SK-N-SH treated with all-trans-retinoic acid at 6 μM for 48 hours (cell line): ENCODE measurements at regions not wholly inside any gene's neighbourhood (a gene's known extent, or its start where the extent isn't known, plus 50 kb on each side); places are given as distances from the start of the nearest gene placed in this dataset.

Source experiments
- ATAC-seq: fragments of 200-7000 bp; cut with Tn5 transposase; 3 replicates; pipeline ENCODE4 v1.9.1; 2020; ENCODE audit warnings: mild to moderate bottlenecking, moderate library complexity
- BACH2 ChIP-seq: fragments of 250-450 bp; sonication (Bioruptor Pico); IDR thresholded peaks from 2 replicates; pipeline ENCODE4 v1.9.0; 2021; ENCODE audit warnings: mild to moderate bottlenecking, borderline replicate concordance
- CSDC2 ChIP-seq: fragments of 250-450 bp; sonication (Bioruptor Pico); IDR thresholded peaks from 2 replicates; pipeline ENCODE4 v1.5.0; 2020; ENCODE audit warnings: mild to moderate bottlenecking, moderate library complexity
- ESRRG ChIP-seq: fragments of 250-450 bp; sonication (Bioruptor Pico); IDR thresholded peaks from 2 replicates; pipeline ENCODE4 v1.6.1; 2021; ENCODE audit warnings: mild to moderate bottlenecking
- GLIS3 ChIP-seq: fragments of 250-450 bp; sonication (Bioruptor Pico); IDR thresholded peaks from 2 replicates; pipeline ENCODE4 v1.5.0; 2020; ENCODE audit warnings: mild to moderate bottlenecking, moderate library complexity
- ISL1 ChIP-seq: fragments of 250-450 bp; sonication (Bioruptor Pico); IDR thresholded peaks from 2 replicates; pipeline ENCODE4 v2.1.2; 2022; ENCODE audit warnings: mild to moderate bottlenecking, moderate library complexity
- OSR1 ChIP-seq: fragments of 250-450 bp; sonication (Bioruptor Pico); IDR thresholded peaks from 2 replicates; pipeline ENCODE4 v1.8.0; 2022; ENCODE audit warnings: moderate library complexity, mild to moderate bottlenecking, inconsistent platforms
- PPARA ChIP-seq: fragments of 250-450 bp; sonication (Bioruptor Pico); IDR thresholded peaks from 2 replicates; pipeline ENCODE4 v1.5.0; 2020; ENCODE audit warnings: mild to moderate bottlenecking, borderline replicate concordance
- RARB ChIP-seq: fragments of 250-450 bp; sonication (Bioruptor Pico); IDR thresholded peaks from 2 replicates; pipeline ENCODE4 v1.8.0; 2021; ENCODE audit warnings: mild to moderate bottlenecking, moderate library complexity
- SNAI2 ChIP-seq: fragments of 250-450 bp; sonication (Bioruptor Pico); IDR thresholded peaks from 2 replicates; pipeline ENCODE4 v1.5.0; 2020; ENCODE audit warnings: mild to moderate bottlenecking, moderate library complexity
- TCF4 ChIP-seq: fragments of 250-450 bp; sonication (Bioruptor Pico); IDR thresholded peaks from 2 replicates; pipeline ENCODE4 v1.8.0; 2021; ENCODE audit warnings: mild to moderate bottlenecking, moderate library complexity, borderline replicate concordance
- TOX ChIP-seq: fragments of 250-450 bp; sonication (Bioruptor Pico); IDR thresholded peaks from 2 replicates; pipeline ENCODE4 v1.8.0; 2021; ENCODE audit warnings: mild to moderate bottlenecking, moderate library complexity, borderline replicate concordance
- ZC3H10 ChIP-seq: fragments of 250-450 bp; sonication (Bioruptor Pico); IDR thresholded peaks from 2 replicates; pipeline ENCODE4 v1.5.1; 2021; ENCODE audit warnings: mild to moderate bottlenecking, moderate library complexity
- ZFP3 ChIP-seq: fragments of 250-450 bp; sonication (Bioruptor Pico); IDR thresholded peaks from 2 replicates; pipeline ENCODE4 v1.5.0; 2020; ENCODE audit warnings: mild to moderate bottlenecking, moderate library complexity
- ZFP30 ChIP-seq: fragments of 450-650 bp; formaldehyde crosslinking; IDR thresholded peaks from 2 replicates; pipeline ENCODE4 v1.5.0; 2022; ENCODE audit warnings: mild to moderate bottlenecking, moderate library complexity
- ZNF565 ChIP-seq: fragments of 450-650 bp; formaldehyde crosslinking; conservative IDR thresholded peaks from 2 replicates; pipeline ENCODE4 v1.5.0; 2020; ENCODE audit warnings: low read depth, mild to moderate bottlenecking, moderate library complexity
- ZNF70 ChIP-seq: fragments of 450-650 bp; formaldehyde crosslinking; IDR thresholded peaks from 2 replicates; pipeline ENCODE4 v1.5.0; 2020; ENCODE audit warnings: mild to moderate bottlenecking, moderate library complexity
- ZNF8 ChIP-seq: fragments of 450-650 bp; formaldehyde crosslinking; IDR thresholded peaks from 2 replicates; pipeline ENCODE4 v1.5.0; 2020; ENCODE audit warnings: mild to moderate bottlenecking, moderate library complexity
- TF ChIP-seq, protein P1 (sequence below): fragments of 250-450 bp; sonication (Bioruptor Pico); IDR thresholded peaks from 2 replicates; pipeline ENCODE4 v1.5.1; 2020; ENCODE audit warnings: low read depth, mild to moderate bottlenecking, moderate library complexity
- TF ChIP-seq, protein P2 (sequence below): fragments of 250-450 bp; sonication (Bioruptor Pico); IDR thresholded peaks from 2 replicates; pipeline ENCODE4 v1.5.1; 2021; ENCODE audit warnings: mild to moderate bottlenecking, moderate library complexity
- TF ChIP-seq, protein P3 (sequence below): fragments of 250-450 bp; sonication (Bioruptor Pico); IDR thresholded peaks from 2 replicates; pipeline ENCODE4 v1.8.0; 2021; ENCODE audit warnings: low read depth, mild to moderate bottlenecking, moderate library complexity, borderline replicate concordance
- TF ChIP-seq, protein P4 (sequence below): fragments of 250-450 bp; sonication (Bioruptor Pico); IDR thresholded peaks from 2 replicates; pipeline ENCODE4 v1.8.0; 2020; ENCODE audit warnings: mild to moderate bottlenecking, moderate library complexity, borderline replicate concordance

DNA sequence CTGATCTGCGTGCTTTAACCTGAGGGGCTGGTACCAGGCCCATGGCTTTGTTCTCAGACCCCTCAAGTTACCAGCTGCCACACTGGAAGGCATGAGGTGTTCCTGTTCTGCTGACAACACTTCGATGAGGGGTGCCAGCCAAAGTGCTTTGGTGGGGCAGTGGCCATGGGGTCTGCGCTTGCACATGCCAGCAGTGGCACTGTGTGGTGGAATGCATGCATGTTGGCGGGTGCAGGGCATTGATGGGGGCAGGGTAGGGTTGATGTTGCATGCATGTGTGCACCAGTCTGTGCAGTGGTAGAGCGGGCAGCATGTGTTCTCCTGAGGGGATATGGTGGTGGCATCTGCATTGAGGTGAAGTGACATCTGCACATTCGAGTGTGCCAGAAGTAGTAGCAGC, 497.0 kb downstream of the SQOR start:
- TF ChIP-seq CSDC2 (no peak), ZFP30 (no peak), ZNF8 (CRISPR knock-in tag) (no peak)
- TF ChIP-seq, protein P1, sequence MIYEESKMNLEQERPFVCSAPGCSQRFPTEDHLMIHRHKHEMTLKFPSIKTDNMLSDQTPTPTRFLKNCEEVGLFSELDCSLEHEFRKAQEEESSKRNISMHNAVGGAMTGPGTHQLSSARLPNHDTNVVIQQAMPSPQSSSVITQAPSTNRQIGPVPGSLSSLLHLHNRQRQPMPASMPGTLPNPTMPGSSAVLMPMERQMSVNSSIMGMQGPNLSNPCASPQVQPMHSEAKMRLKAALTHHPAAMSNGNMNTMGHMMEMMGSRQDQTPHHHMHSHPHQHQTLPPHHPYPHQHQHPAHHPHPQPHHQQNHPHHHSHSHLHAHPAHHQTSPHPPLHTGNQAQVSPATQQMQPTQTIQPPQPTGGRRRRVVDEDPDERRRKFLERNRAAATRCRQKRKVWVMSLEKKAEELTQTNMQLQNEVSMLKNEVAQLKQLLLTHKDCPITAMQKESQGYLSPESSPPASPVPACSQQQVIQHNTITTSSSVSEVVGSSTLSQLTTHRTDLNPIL (CRISPR knock-in tag), result no peak
- TF ChIP-seq, protein P2, sequence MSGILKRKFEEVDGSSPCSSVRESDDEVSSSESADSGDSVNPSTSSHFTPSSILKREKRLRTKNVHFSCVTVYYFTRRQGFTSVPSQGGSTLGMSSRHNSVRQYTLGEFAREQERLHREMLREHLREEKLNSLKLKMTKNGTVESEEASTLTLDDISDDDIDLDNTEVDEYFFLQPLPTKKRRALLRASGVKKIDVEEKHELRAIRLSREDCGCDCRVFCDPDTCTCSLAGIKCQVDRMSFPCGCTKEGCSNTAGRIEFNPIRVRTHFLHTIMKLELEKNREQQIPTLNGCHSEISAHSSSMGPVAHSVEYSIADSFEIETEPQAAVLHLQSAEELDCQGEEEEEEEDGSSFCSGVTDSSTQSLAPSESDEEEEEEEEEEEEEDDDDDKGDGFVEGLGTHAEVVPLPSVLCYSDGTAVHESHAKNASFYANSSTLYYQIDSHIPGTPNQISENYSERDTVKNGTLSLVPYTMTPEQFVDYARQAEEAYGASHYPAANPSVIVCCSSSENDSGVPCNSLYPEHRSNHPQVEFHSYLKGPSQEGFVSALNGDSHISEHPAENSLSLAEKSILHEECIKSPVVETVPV (CRISPR knock-in tag), result no peak
- ATAC-seq, result no peak

DNA sequence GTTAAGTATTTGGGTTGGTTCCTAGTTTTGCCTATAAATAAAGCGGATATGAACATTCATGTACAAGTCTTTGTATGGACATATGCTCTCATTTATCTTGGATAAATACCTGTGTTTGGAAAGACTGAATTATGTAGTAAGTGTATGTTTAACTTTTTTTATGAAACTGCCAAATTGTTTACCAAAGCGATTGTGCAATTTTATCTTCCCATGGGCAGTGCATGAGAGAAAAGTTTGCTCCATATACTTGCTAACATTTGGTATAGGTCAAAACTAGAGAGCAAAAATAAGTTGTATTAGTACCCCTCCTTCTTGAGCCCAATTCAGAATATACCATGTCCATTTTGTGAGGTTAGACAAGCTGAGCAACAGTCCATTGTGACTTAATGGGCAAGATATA, 502.6 kb downstream of the SQOR start:
- no peak for TF ChIP-seq ZNF565 (CRISPR knock-in tag)
- no peak for TF ChIP-seq ZNF70 (CRISPR knock-in tag)
- TF ChIP-seq GLIS3, result no peak
- TF ChIP-seq PPARA (CRISPR knock-in tag), result no peak
- ATAC-seq, result no peak

DNA sequence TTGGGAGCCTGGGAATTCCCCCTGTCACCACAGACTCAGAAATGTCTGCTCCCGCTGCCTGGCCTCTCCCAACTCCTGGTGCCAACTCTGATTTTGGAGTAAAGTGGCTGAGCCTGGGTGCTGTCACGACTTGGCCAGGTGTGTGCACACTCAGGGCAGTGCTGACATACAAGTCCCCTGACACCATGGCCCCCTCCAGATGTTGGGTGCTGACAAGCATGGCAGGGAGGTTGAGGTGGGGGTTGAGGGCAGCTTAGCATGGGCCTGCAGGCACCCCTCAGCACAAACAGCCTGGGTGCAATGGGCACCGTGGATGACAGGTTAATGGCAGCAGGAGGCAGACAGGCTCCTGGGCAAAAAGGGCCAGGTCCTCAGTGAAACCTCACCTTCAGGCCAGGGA, 511.2 kb downstream of the SQOR start:
- TF ChIP-seq TCF4 (no peak), ZC3H10 (no peak)
- TF ChIP-seq, protein P2 (CRISPR knock-in tag), result no peak
- ATAC-seq, result no peak

DNA sequence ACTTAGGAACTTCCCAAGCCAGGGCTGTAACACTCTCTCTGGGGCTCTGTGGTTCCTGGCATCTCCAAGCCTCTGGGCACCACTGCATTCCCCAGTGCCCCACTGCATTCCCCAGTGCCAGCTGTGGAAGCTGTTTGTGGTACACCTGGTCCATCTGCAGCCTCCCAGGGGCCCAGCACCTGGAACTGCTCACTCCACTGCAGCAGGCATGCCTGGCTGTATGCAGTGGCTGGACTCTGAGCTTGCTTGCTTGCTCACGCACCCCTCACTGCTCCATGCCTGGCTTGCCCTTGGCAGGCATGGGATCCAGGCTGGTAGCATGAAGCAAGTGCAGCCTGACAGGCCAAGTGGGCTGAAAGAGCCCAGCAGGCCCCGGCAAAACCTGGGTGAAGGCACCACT, 512.1 kb downstream of the SQOR start:
- no peak for ATAC-seq
- TF ChIP-seq GLIS3 (no peak), ZC3H10 (no peak), PPARA (CRISPR knock-in tag) (no peak), CSDC2 (no peak), TCF4 (no peak), RARB (CRISPR knock-in tag) (no peak), ESRRG (CRISPR knock-in tag) (no peak), BACH2 (CRISPR knock-in tag) (no peak), SNAI2 (no peak), ZNF565 (CRISPR knock-in tag) (no peak), ZFP3 (CRISPR knock-in tag) (no peak), ZFP30 (no peak), ISL1 (no peak)
- TF ChIP-seq, protein P3, sequence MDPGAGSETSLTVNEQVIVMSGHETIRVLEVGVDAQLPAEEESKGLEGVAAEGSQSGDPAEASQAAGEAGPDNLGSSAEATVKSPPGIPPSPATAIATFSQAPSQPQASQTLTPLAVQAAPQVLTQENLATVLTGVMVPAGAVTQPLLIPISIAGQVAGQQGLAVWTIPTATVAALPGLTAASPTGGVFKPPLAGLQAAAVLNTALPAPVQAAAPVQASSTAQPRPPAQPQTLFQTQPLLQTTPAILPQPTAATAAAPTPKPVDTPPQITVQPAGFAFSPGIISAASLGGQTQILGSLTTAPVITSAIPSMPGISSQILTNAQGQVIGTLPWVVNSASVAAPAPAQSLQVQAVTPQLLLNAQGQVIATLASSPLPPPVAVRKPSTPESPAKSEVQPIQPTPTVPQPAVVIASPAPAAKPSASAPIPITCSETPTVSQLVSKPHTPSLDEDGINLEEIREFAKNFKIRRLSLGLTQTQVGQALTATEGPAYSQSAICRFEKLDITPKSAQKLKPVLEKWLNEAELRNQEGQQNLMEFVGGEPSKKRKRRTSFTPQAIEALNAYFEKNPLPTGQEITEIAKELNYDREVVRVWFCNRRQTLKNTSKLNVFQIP, result no peak
- TF ChIP-seq, protein P4, sequence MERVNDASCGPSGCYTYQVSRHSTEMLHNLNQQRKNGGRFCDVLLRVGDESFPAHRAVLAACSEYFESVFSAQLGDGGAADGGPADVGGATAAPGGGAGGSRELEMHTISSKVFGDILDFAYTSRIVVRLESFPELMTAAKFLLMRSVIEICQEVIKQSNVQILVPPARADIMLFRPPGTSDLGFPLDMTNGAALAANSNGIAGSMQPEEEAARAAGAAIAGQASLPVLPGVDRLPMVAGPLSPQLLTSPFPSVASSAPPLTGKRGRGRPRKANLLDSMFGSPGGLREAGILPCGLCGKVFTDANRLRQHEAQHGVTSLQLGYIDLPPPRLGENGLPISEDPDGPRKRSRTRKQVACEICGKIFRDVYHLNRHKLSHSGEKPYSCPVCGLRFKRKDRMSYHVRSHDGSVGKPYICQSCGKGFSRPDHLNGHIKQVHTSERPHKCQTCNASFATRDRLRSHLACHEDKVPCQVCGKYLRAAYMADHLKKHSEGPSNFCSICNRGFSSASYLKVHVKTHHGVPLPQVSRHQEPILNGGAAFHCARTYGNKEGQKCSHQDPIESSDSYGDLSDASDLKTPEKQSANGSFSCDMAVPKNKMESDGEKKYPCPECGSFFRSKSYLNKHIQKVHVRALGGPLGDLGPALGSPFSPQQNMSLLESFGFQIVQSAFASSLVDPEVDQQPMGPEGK, result no peak

DNA sequence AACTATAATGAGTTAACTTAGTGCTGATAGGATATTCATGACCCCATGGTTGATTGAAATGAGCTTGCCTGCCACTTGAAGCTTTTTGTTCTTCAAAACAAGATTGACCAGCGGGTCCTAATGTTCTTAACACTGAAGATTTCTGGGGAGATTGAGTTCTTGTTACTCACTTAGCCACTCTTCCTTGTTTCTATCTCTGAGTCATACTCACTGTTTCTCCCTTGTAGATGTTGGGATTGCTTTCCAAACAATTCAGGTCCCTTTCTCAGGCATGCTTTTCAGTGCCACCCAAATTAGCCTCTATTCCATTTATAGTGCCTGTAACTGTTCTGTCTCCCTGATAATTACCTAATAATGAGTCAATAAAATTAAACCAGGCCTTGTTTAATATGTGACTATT, 517.0 kb downstream of the SQOR start:
- ATAC-seq, result no peak
- no peak for TF ChIP-seq BACH2 (CRISPR knock-in tag)
- no peak for TF ChIP-seq RARB (CRISPR knock-in tag)
- no peak for TF ChIP-seq ZC3H10
- no peak for TF ChIP-seq GLIS3
- TF ChIP-seq TCF4, result no peak
- TF ChIP-seq, protein P2 (CRISPR knock-in tag), result no peak
- TF ChIP-seq TOX (CRISPR knock-in tag), result no peak
- no peak for TF ChIP-seq ZNF565 (CRISPR knock-in tag)
- no peak for TF ChIP-seq ZFP3 (CRISPR knock-in tag)
- TF ChIP-seq ZFP30, result no peak
- TF ChIP-seq, protein P1 (CRISPR knock-in tag), result no peak
- TF ChIP-seq ESRRG (CRISPR knock-in tag), result no peak
- TF ChIP-seq SNAI2, result no peak
- no peak for TF ChIP-seq OSR1 (CRISPR knock-in tag)
- no peak for TF ChIP-seq PPARA (CRISPR knock-in tag)
